Esophagus muscularis mucosa (tissue), 3 donors: ENCODE measurements at regions not wholly inside any gene's neighbourhood (a gene's known extent, or its start where the extent isn't known, plus 50 kb on each side); places are given as distances from the start of the nearest gene placed in this dataset.

ENCODE experiments used
- POLR2A ChIP-seq: fragments of 450-650 bp; IDR thresholded peaks from one replicate; pipeline ENCODE4 v1.6.1; 2017; ENCODE audit warnings: antibody characterized with exemption, moderate library complexity, mild to moderate bottlenecking, low read depth
- TF ChIP-seq, protein P1 (sequence below), 3 experiments: fragments of 200-600 bp in 2 of 3; fragments of 450-650 bp in 1 of 3; sonication (generic) in 2 of 3; IDR thresholded peaks; one replicate each; pipeline ENCODE4 v1.5.1; 2017 to 2019; ENCODE audit warnings: antibody characterized with exemption in 3 of 3, mild to moderate bottlenecking in 2 of 3, moderate library complexity in 1 of 3

DNA sequence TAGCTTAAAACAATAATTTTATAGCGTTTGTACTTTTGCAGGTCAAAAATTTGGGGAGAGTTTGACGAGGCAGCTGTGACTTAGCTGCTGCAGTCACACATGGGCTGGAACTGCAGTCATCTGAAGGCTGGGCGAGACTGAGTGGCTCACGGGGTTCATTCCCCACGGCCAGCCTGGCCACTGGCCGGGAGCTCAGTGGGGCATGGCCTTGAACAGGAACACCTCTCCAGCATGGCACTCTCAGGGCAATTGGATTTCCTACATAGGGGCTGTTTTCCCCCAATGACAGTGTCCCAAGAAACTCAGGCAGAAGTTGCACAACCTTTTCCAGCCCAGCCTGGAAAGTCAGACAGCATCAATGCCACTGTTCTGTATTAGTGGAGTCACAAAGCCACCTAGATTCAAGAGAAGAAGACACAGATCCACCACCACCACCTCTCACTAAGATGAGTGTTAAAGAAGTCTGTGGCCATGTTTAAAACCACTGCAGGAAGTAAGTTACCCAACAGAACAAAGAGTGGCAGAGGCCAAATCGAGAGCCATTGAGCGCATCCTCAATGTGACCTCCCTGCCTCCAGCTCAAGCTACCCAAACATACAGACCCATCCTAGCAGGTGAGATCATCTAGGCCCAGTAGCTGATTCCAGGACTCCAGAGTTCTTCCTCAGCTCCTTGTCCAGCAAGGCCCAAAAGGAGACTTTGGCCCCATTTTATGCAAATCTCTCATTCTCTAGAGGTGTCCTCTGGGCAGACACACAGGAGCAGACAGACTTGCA lies 618.7 kb upstream of the CADM1 start:
- TF ChIP-seq POLR2A: no peak
- TF ChIP-seq, protein P1, sequence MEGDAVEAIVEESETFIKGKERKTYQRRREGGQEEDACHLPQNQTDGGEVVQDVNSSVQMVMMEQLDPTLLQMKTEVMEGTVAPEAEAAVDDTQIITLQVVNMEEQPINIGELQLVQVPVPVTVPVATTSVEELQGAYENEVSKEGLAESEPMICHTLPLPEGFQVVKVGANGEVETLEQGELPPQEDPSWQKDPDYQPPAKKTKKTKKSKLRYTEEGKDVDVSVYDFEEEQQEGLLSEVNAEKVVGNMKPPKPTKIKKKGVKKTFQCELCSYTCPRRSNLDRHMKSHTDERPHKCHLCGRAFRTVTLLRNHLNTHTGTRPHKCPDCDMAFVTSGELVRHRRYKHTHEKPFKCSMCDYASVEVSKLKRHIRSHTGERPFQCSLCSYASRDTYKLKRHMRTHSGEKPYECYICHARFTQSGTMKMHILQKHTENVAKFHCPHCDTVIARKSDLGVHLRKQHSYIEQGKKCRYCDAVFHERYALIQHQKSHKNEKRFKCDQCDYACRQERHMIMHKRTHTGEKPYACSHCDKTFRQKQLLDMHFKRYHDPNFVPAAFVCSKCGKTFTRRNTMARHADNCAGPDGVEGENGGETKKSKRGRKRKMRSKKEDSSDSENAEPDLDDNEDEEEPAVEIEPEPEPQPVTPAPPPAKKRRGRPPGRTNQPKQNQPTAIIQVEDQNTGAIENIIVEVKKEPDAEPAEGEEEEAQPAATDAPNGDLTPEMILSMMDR (IDR thresholded peaks at IDR 0.05): no peak
